Tibial nerve (tissue), 4 donors: ENCODE measurements at regions not wholly inside any gene's neighbourhood (a gene's known extent, or its start where the extent isn't known, plus 50 kb on each side); places are given as distances from the start of the nearest gene placed in this dataset.

Experiments used
- DNase-seq, 2 donors: peaks; one replicate each; pipeline ENCODE4 v3.0.0-alpha.2; 2019; ENCODE audit warnings: low spot score in 2 of 2
- H3K27ac ChIP-seq, 4 donors: fragments of 200-600 bp; sonication (generic) in 3 of 4; one replicate each; pipeline ENCODE4 v1.5.1; 2017 to 2019; ENCODE audit warnings: mild to moderate bottlenecking in 1 of 4
- H3K27me3 ChIP-seq, 2 donors: fragments of 200-600 bp; sonication (generic) in 1 of 2; one replicate each; pipeline versions ENCODE4 v1.5.1 to v1.6.0; 2017 to 2019
- H3K36me3 ChIP-seq, 3 donors: fragments of 200-600 bp; sonication (generic); one replicate each; pipeline ENCODE4 v1.5.1; 2018 to 2019
- H3K4me1 ChIP-seq, 4 donors: fragments of 200-600 bp; sonication (generic) in 3 of 4; one replicate each; pipeline ENCODE4 v1.5.1; 2017 to 2019
- H3K4me3 ChIP-seq, 4 donors: fragments of 200-600 bp; sonication (generic) in 3 of 4; one replicate each; pipeline ENCODE4 v1.5.1; 2017 to 2019; ENCODE audit warnings: mild to moderate bottlenecking in 1 of 4, moderate library complexity in 1 of 4
- H3K9me3 ChIP-seq, 4 donors: fragments of 200-600 bp; sonication (generic) in 3 of 4; one replicate each; pipeline ENCODE4 v1.5.1; 2017 to 2019
- CTCF ChIP-seq, 5 experiments: fragments of 200-600 bp in 3 of 5; fragments of 450-650 bp in 2 of 5; sonication (generic) in 3 of 5; IDR thresholded peaks; one replicate each; pipeline ENCODE4 v1.5.1; 2016 to 2019; ENCODE audit warnings: antibody characterized with exemption in 5 of 5, mild to moderate bottlenecking in 3 of 5, moderate library complexity in 2 of 5
- EP300 ChIP-seq, 2 donors: sonication (generic); formaldehyde crosslinking; IDR thresholded peaks; one replicate each; pipeline ENCODE4 v1.6.1; 2017; ENCODE audit warnings: antibody characterized with exemption in 2 of 2, mild to moderate bottlenecking in 1 of 2
- POLR2A ChIP-seq, 2 donors: fragments of 450-650 bp; IDR thresholded peaks; one replicate each; pipeline ENCODE4 v1.6.1; 2017; ENCODE audit warnings: antibody characterized with exemption in 2 of 2, mild to moderate bottlenecking in 2 of 2, moderate library complexity in 2 of 2
- WGBS, 2 donors: methylation state at CpG; one replicate each; pipeline ENCODE4 v1.1.5; 2018; 5-methylcytosine and 5-hydroxymethylcytosine counted together

GRCh38 chr2:7508296-7508943 is 591.2 kb downstream of the RNF144A start:
- 59 to 65% methylated on average over 4 of the region's 4 CpGs for WGBS, 2 donors
- Histone ChIP-seq H3K4me1 (no peaks in the 10 kb centered on the region), H3K36me3 (no peaks in the 10 kb centered on the region), H3K4me3 (no peak overlapping the region), H3K9me3 (peaks cover 0 to 6% (median 0%) of the 10 kb centered on the region in 4 donors), H3K27me3 (no peaks in the 10 kb centered on the region), H3K27ac (no peak overlapping the region)
- no peak for TF ChIP-seq POLR2A (IDR thresholded peaks at IDR 0.05)
- no peak for TF ChIP-seq CTCF (IDR thresholded peaks at IDR 0.05)
- TF ChIP-seq EP300 (IDR thresholded peaks at IDR 0.05): no peak
- DNase-seq: no peak

- Histone ChIP-seq H3K9me3 (peaks cover 0 to 6% (median 0%) of the 10 kb centered on the region in 4 donors), H3K4me3 (no peak overlapping the region), H3K27ac (no peak overlapping the region), H3K4me1 (no peaks in the 10 kb centered on the region), H3K27me3 (no peaks in the 10 kb centered on the region), H3K36me3 (no peaks in the 10 kb centered on the region)
- TF ChIP-seq EP300 (IDR thresholded peaks at IDR 0.05) (no peak), POLR2A (IDR thresholded peaks at IDR 0.05) (no peak)
- 88 to 92% methylated on average over 4 of the region's 4 CpGs for WGBS, 2 donors
- DNase-seq: no peak
These were observed 593.1 kb downstream of the RNF144A start for GRCh38 chr2:7510353-7510752.

- WGBS, 2 donors: 65 to 82% methylated on average over 3 of the region's 3 CpGs
These were observed 596.6 kb downstream of the RNF144A start for GRCh38 chr2:7513834-7514233.

GRCh38 chr2:7515327-7515726 is 598.1 kb downstream of the RNF144A start:
- H3K36me3 ChIP-seq: no peaks in the 10 kb centered on the region
- H3K27ac ChIP-seq: no peak overlapping the region
- H3K4me1 ChIP-seq: no peaks in the 10 kb centered on the region
- TF ChIP-seq CTCF (IDR thresholded peaks at IDR 0.05): no peak
- TF ChIP-seq POLR2A (IDR thresholded peaks at IDR 0.05): no peak
- TF ChIP-seq EP300 (IDR thresholded peaks at IDR 0.05): no peak
- DNase-seq: no peak
- no peaks in the 10 kb centered on the region for H3K27me3 ChIP-seq
- no peak overlapping the region for H3K4me3 ChIP-seq
- H3K9me3 ChIP-seq: peaks cover 0 to 4% (median 0%) of the 10 kb centered on the region in 4 donors

More at GRCh38 chr2:7513834-7514233, 596.6 kb downstream of the RNF144A start:
- peaks cover 0 to 6% (median 0%) of the 10 kb centered on the region in 4 donors for H3K9me3 ChIP-seq
- no peaks in the 10 kb centered on the region for H3K27me3 ChIP-seq
- no peak overlapping the region for H3K4me3 ChIP-seq
- no peak for DNase-seq
- TF ChIP-seq EP300 (IDR thresholded peaks at IDR 0.05): no peak
- no peak for TF ChIP-seq CTCF (IDR thresholded peaks at IDR 0.05)
- TF ChIP-seq POLR2A (IDR thresholded peaks at IDR 0.05): no peak
- no peak overlapping the region for H3K27ac ChIP-seq
- no peaks in the 10 kb centered on the region for H3K4me1 ChIP-seq
- H3K36me3 ChIP-seq: no peaks in the 10 kb centered on the region

- H3K4me3 ChIP-seq: no peak overlapping the region
- H3K27me3 ChIP-seq: no peaks in the 10 kb centered on the region
- no peaks in the 10 kb centered on the region for H3K9me3 ChIP-seq
- H3K36me3 ChIP-seq: no peaks in the 10 kb centered on the region
- 70 to 74% methylated on average over 2 of the region's 2 CpGs for WGBS, 2 donors
- DNase-seq: no peak
- H3K27ac ChIP-seq: no peak overlapping the region
- no peak for TF ChIP-seq POLR2A (IDR thresholded peaks at IDR 0.05)
- no peak for TF ChIP-seq CTCF (IDR thresholded peaks at IDR 0.05)
- TF ChIP-seq EP300 (IDR thresholded peaks at IDR 0.05): no peak
- H3K4me1 ChIP-seq: no peaks in the 10 kb centered on the region
These were observed 599.4 kb downstream of the RNF144A start for GRCh38 chr2:7516484-7517063.
